ENCODE measurements at regions not wholly inside any gene's neighbourhood (a gene's known extent, or its start where the extent isn't known, plus 50 kb on each side); places are given as distances from the start of the nearest gene placed in this dataset.
"Not testable (repeated sequence)": the region's sequence is repeated elsewhere in the genome, so short reads cannot be mapped to it uniquely, and the experiment has no call there.

DNA sequence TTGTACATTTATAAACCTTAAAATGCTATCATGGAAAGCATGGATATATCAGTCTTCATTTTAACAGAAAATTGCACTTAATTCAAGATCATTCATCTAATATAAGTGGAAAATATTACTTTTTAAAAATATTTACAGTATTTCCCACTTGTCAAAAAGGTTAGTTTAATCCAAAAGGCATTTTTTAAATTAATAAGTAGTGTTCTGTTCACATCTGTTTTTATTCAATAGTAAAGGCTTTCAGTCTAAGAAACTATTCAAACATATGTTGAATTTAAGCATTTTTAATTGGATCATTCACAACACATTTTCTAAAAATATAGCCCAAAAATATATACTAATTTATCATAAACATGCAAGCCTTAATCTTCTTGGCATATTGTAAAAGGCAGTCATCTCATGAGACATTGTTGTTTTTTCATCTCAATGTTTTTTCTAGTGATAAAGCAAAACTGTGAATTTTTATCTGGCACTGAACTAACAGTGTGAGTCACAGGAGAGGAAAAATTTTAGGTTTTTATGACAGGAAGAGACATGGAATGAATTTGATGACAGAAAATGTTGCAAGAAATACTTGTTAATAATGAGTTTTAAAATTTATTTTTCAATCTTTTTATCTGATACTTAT, 1642.5 kb upstream of the TMEFF2 start:
- Histone ChIP-seq H3K9me3 (ENCODE audit: low read length) (no peaks in the 10 kb centered on the region), H3K4me1 (ENCODE audit: insufficient read depth, low read length) (no peaks in the 10 kb centered on the region), H3K9ac (ENCODE audit: low read length) (no peak overlapping the region), H3K27ac (ENCODE audit: low read depth, low read length) (no peak overlapping the region), H3K36me3 (ENCODE audit: insufficient read depth, low read length) (no peaks in the 10 kb centered on the region), H3K27me3 (ENCODE audit: control insufficient read depth in 1 of 2, insufficient read depth in 2 of 2, low read length in 2 of 2) (no peaks in the 10 kb centered on the region), H3K4me3 (ENCODE audit: low read depth in 1 of 2, low read length in 2 of 2) (no peak overlapping the region)

DNA sequence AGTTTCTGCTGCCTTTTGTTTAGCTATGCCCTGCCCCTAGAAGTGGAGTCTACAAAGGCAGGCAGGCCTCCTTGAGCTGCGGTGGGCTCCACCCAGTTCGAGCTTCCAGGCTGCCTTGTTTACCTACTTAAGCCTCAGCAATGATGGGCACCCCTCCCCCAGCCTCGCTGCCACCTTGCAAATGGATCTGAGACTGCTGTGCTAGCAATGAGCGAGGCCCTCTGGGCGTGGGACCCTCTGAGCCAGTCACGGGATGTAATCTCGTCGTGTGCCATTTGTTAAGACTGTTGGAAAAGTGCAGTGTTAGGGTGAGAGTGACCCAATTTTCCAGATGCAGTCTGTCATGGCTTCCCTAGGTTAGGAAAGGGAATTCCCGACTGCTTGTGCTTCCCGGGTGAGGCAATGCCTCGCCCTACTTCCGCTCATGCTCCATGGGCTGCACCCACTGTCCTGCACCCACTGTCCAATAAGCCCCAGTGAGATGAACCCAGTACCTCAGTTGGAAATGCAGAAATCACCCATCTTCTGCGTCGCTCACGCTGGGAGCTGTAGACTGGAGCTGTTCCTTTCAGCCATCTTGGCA, 1641.8 kb upstream of the TMEFF2 start:
- not testable (repeated sequence) for H3K9ac ChIP-seq (ENCODE audit: low read length); H3K4me1 ChIP-seq (ENCODE audit: insufficient read depth, low read length); H3K27me3 ChIP-seq (ENCODE audit: control insufficient read depth in 1 of 2, insufficient read depth in 2 of 2, low read length in 2 of 2)

DNA sequence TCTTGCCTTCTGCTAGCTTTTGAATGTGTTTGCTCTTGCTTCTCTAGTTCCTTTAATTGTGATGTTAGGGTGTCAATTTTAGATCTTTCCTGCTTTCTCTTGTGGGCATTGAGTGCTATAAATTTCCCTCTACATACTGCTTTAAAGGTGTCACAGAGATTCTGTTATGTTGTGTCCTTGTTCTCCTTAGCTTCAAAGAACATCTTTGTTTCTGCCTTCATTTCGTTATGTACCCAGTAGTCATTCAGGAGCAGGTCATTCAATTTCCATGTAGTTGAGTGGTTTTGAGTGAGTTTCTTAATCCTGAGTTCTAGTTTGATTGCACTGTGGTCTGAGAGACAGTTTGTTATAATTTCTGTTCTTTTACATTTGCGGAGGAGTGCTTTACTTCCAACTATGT, 1639.2 kb upstream of the TMEFF2 start:
- not testable (repeated sequence) for H3K9ac ChIP-seq (ENCODE audit: low read length); H3K27me3 ChIP-seq (ENCODE audit: control insufficient read depth in 1 of 2, insufficient read depth in 2 of 2, low read length in 2 of 2); H3K4me1 ChIP-seq (ENCODE audit: insufficient read depth, low read length); H3K9me3 ChIP-seq (ENCODE audit: low read length); H3K27ac ChIP-seq (ENCODE audit: low read depth, low read length); H3K4me3 ChIP-seq (ENCODE audit: low read depth in 1 of 2, low read length in 2 of 2); H3K36me3 ChIP-seq (ENCODE audit: insufficient read depth, low read length)

More for the DNA sequence above, 1641.8 kb upstream of the TMEFF2 start:
- H3K9me3 ChIP-seq (ENCODE audit: low read length); H3K4me3 ChIP-seq (ENCODE audit: low read depth in 1 of 2, low read length in 2 of 2); H3K36me3 ChIP-seq (ENCODE audit: insufficient read depth, low read length); H3K27ac ChIP-seq (ENCODE audit: low read depth, low read length): not testable (repeated sequence)

DNA sequence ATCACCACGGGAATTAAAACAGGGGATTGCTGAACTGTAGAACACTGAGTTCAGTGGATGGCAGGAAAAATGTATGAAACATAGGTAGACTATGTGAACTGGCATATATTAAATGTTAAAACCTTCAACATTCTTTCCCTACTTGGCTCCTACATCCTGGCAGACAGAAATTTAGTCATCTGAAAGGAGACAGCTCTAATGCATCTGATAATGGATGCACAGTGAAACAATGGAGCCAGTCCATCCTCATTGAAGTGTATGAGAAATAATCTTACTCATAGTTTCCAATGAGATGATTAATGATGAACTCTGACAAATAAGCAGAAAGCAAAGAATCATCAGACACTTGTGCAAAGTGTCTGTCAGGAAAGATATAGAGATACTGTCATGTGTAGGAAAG, 1629.7 kb upstream of the TMEFF2 start:
- no peak overlapping the region for H3K9ac ChIP-seq (ENCODE audit: low read length)
- H3K9me3 ChIP-seq (ENCODE audit: low read length): no peaks in the 10 kb centered on the region
- H3K36me3 ChIP-seq (ENCODE audit: insufficient read depth, low read length): no peaks in the 10 kb centered on the region
- H3K4me3 ChIP-seq (ENCODE audit: low read depth in 1 of 2, low read length in 2 of 2): no peak overlapping the region
- no peak overlapping the region for H3K27ac ChIP-seq (ENCODE audit: low read depth, low read length)
- no peaks in the 10 kb centered on the region for H3K4me1 ChIP-seq (ENCODE audit: insufficient read depth, low read length)
- H3K27me3 ChIP-seq (ENCODE audit: control insufficient read depth in 1 of 2, insufficient read depth in 2 of 2, low read length in 2 of 2): no peaks in the 10 kb centered on the region

DNA sequence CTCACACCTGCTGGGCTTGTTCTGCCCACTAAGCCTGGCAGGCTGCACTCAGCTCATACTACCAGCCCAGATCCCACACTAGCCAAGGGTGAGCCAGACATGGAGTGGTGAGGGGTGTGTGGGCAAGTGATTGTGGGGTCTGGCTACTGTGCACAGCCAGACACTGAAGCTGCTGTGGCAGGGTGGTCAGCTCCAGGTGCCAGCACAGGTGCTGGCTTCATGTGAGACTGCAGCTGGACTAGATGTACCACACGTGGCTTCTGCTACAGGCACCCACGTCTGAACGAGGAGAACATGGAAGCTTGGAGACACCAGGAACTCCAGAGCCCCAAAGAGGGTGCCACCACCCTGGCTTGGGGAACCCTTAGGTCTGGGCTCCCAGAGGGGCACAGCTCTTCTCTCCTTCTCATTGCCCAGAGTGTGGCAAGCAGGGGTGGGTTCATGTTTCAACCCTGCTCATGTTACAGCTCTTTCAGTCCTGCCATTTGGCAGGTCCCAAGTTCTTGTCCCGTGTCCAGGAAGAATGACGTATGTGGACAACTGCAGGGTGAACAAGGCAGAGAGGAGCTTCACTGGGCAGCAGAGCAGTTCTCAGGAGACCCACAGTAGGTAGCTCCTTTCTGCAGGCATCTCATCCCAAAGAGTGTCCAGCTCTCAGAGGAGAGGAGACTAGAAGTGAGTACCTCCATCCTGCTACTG, 1624.2 kb upstream of the TMEFF2 start:
- Histone ChIP-seq H3K9ac (ENCODE audit: low read length) (no peak overlapping the region), H3K4me3 (ENCODE audit: low read depth in 1 of 2, low read length in 2 of 2) (no peak overlapping the region), H3K36me3 (ENCODE audit: insufficient read depth, low read length) (no peaks in the 10 kb centered on the region), H3K4me1 (ENCODE audit: insufficient read depth, low read length) (no peaks in the 10 kb centered on the region), H3K9me3 (ENCODE audit: low read length) (no peaks in the 10 kb centered on the region), H3K27ac (ENCODE audit: low read depth, low read length) (no peak overlapping the region), H3K27me3 (ENCODE audit: control insufficient read depth in 1 of 2, insufficient read depth in 2 of 2, low read length in 2 of 2) (no peaks in the 10 kb centered on the region)

GRCh38 chr2:193816008-193816407, 1621.3 kb upstream of the TMEFF2 start:
- no peaks in the 10 kb centered on the region for H3K36me3 ChIP-seq (ENCODE audit: insufficient read depth, low read length)
- H3K9me3 ChIP-seq (ENCODE audit: low read length): no peaks in the 10 kb centered on the region
- H3K27me3 ChIP-seq (ENCODE audit: control insufficient read depth in 1 of 2, insufficient read depth in 2 of 2, low read length in 2 of 2): no peaks in the 10 kb centered on the region
- no peaks in the 10 kb centered on the region for H3K4me1 ChIP-seq (ENCODE audit: insufficient read depth, low read length)
- H3K4me3 ChIP-seq (ENCODE audit: low read depth in 1 of 2, low read length in 2 of 2): no peak overlapping the region
- no peak overlapping the region for H3K9ac ChIP-seq (ENCODE audit: low read length)
- no peak overlapping the region for H3K27ac ChIP-seq (ENCODE audit: low read depth, low read length)

- H3K27me3 ChIP-seq (ENCODE audit: control insufficient read depth in 1 of 2, insufficient read depth in 2 of 2, low read length in 2 of 2): no peaks in the 10 kb centered on the region
- H3K27ac ChIP-seq (ENCODE audit: low read depth, low read length): no peak overlapping the region
- H3K36me3 ChIP-seq (ENCODE audit: insufficient read depth, low read length): no peaks in the 10 kb centered on the region
- no peak overlapping the region for H3K9ac ChIP-seq (ENCODE audit: low read length)
- no peaks in the 10 kb centered on the region for H3K9me3 ChIP-seq (ENCODE audit: low read length)
- H3K4me3 ChIP-seq (ENCODE audit: low read depth in 1 of 2, low read length in 2 of 2): no peak overlapping the region
- H3K4me1 ChIP-seq (ENCODE audit: insufficient read depth, low read length): no peaks in the 10 kb centered on the region
Observed at GRCh38 chr2:193810533-193810932, 1615.8 kb upstream of the TMEFF2 start.

DNA sequence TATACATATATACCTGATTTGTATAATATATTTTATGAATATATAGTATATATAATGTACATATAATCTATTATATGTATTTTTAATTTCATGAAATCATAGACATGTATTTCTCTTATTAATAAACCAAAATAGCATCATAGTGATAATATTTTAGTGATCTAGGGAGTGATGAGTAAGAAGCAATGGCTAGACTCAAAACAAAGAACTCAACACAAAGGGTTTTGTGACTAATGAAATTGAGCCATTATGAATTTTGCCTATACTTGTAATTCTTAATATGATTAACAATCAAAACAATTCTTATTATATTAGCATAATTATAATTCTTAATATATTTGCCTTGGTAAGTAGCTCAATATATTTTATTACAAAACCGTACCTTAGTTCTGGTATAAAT, 1614.1 kb upstream of the TMEFF2 start:
- Histone ChIP-seq H3K4me1 (ENCODE audit: insufficient read depth, low read length) (no peaks in the 10 kb centered on the region), H3K27ac (ENCODE audit: low read depth, low read length) (no peak overlapping the region), H3K9me3 (ENCODE audit: low read length) (no peaks in the 10 kb centered on the region), H3K4me3 (ENCODE audit: low read depth in 1 of 2, low read length in 2 of 2) (no peak overlapping the region), H3K9ac (ENCODE audit: low read length) (no peak overlapping the region), H3K36me3 (ENCODE audit: insufficient read depth, low read length) (no peaks in the 10 kb centered on the region), H3K27me3 (ENCODE audit: control insufficient read depth in 1 of 2, insufficient read depth in 2 of 2, low read length in 2 of 2) (no peaks in the 10 kb centered on the region)

DNA sequence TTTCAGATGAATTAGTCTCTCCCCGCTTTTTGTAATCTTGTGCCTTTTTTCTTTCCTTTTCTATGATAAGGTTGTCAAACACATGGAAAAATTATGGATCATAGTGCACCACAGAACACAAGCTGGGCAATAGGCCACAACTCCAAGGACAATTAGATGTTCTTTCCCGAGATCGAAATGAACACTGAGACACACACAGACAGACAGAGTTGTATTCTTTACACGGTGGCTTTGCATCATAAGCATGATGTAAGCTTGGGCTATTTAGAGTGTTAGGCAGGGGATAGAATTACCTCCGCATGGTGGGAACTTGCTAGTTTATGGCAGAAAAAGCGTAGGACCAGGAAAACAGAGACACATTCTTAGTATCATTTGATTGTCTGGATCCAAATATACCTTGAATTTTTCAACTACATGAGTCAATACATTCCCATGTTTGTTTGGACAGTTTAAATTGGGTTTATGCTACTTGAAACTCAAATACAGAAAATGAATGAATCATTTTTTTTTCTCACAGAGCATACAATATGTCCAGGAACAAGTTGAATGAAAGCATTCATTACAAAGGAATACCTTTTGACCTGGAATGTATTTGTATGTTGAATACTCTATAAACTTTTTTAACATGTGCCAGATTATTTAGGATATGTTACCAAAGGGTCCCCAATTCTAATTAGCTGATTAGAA, 1611.5 kb upstream of the TMEFF2 start:
- no peak overlapping the region for H3K27ac ChIP-seq (ENCODE audit: low read depth, low read length)
- no peaks in the 10 kb centered on the region for H3K36me3 ChIP-seq (ENCODE audit: insufficient read depth, low read length)
- no peak overlapping the region for H3K9ac ChIP-seq (ENCODE audit: low read length)
- no peak overlapping the region for H3K4me3 ChIP-seq (ENCODE audit: low read depth in 1 of 2, low read length in 2 of 2)
- H3K9me3 ChIP-seq (ENCODE audit: low read length): no peaks in the 10 kb centered on the region
- no peaks in the 10 kb centered on the region for H3K27me3 ChIP-seq (ENCODE audit: control insufficient read depth in 1 of 2, insufficient read depth in 2 of 2, low read length in 2 of 2)
- no peaks in the 10 kb centered on the region for H3K4me1 ChIP-seq (ENCODE audit: insufficient read depth, low read length)

GRCh38 chr2:193796847-193797246, 1602.1 kb upstream of the TMEFF2 start:
- Histone ChIP-seq H3K27ac (ENCODE audit: low read depth, low read length) (no peak overlapping the region), H3K9ac (ENCODE audit: low read length) (no peak overlapping the region), H3K4me1 (ENCODE audit: insufficient read depth, low read length) (no peaks in the 10 kb centered on the region), H3K4me3 (ENCODE audit: low read depth in 1 of 2, low read length in 2 of 2) (no peak overlapping the region), H3K9me3 (ENCODE audit: low read length) (no peaks in the 10 kb centered on the region), H3K27me3 (ENCODE audit: control insufficient read depth in 1 of 2, insufficient read depth in 2 of 2, low read length in 2 of 2) (no peaks in the 10 kb centered on the region), H3K36me3 (ENCODE audit: insufficient read depth, low read length) (no peaks in the 10 kb centered on the region)

GRCh38 chr2:193793914-193794313, 1599.2 kb upstream of the TMEFF2 start:
- no peak overlapping the region for H3K27ac ChIP-seq (ENCODE audit: low read depth, low read length)
- H3K9ac ChIP-seq (ENCODE audit: low read length): no peak overlapping the region
- H3K4me3 ChIP-seq (ENCODE audit: low read depth in 1 of 2, low read length in 2 of 2): no peak overlapping the region
- no peaks in the 10 kb centered on the region for H3K27me3 ChIP-seq (ENCODE audit: control insufficient read depth in 1 of 2, insufficient read depth in 2 of 2, low read length in 2 of 2)
- H3K4me1 ChIP-seq (ENCODE audit: insufficient read depth, low read length): no peaks in the 10 kb centered on the region
- H3K9me3 ChIP-seq (ENCODE audit: low read length): no peaks in the 10 kb centered on the region
- H3K36me3 ChIP-seq (ENCODE audit: insufficient read depth, low read length): no peaks in the 10 kb centered on the region

All from muscle layer of colon (tissue), 2 donors.